Dedifferentiated amniotic fluid mesenchymal stem cell (primary cell): ENCODE measurements at regions not wholly inside any gene's neighbourhood (a gene's known extent, or its start where the extent isn't known, plus 50 kb on each side); places are given as distances from the start of the nearest gene placed in this dataset.

ENCODE experiments used
- DNase-seq: peaks from one replicate; pipeline ENCODE4 v3.0.0-alpha.2; 2016; ENCODE audit errors: extremely low spot score

DNA sequence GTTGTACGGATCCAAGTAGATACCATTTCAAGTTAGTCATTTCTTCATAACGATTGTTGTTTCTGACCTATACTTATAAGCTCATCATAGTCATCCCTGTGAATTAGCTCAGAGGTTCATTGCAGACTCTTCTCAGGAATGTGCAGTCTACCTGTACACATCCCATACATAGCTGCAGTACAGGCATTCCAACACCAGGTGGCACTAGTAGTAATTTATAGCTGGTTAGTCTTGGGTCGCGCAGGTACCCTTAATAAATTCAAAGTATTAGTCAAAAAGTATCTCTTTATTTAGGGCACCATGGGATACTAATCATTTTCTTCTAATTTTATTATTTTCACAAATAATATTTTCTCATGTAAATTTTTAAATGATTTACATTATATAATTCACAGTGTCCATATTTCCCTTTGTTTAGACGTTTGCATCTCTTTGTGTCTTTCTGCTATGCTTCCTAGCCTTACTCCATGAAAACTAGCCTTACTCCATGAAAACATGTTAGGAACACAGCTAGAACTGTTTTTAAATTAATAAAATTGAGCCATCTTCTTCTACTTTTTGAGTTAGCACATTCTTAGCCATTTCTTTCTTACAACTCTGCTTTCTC is 128.6 kb upstream of the FAM83B start:
- DNase-seq = no peak

GRCh38 chr6:54718541-54719023 is 128.0 kb upstream of the FAM83B start:
- DNase-seq = no peak

DNA sequence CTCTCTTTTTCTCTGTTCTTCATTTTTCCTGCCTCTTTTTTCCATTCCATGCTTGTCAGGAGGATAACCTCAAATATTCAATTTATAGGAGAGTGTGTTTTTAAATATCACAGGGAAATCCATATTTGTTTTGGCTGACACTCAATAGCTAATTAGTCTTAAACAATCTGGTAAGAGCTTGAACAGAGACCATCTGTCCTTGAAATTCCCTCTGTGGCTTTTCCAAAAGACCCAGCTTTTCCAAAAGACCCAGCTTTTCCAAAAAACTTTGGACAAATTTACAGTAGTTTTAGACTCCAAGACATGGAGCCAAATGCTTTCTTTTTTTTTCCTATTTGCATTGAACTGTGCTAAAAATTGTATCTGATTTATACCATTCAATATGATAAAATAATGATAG is 127.4 kb upstream of the FAM83B start:
- DNase-seq = no peak

DNA sequence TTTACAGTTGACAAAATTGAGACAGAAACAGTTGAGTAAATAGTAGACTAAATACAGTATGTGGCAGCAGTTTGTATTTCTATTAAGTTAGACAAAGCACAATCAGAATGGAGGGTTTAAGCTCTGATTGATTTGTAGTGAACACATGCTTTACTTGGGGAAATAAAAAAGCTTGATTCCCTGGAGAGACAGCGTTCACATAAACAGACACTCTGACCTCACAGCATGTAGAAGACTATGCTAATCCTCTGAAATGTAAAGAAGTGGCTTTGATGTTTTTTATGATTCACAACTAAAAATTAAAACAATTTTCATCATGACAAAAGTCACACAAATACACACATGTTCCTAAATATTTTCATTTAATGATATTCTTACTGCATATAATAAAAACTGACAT is 126.9 kb upstream of the FAM83B start:
- DNase-seq = no peak

GRCh38 chr6:54722328-54722727 is 124.2 kb upstream of the FAM83B start:
- DNase-seq = no peak

GRCh38 chr6:54729716-54730115 is 116.9 kb upstream of the FAM83B start:
- no peak for DNase-seq

DNA sequence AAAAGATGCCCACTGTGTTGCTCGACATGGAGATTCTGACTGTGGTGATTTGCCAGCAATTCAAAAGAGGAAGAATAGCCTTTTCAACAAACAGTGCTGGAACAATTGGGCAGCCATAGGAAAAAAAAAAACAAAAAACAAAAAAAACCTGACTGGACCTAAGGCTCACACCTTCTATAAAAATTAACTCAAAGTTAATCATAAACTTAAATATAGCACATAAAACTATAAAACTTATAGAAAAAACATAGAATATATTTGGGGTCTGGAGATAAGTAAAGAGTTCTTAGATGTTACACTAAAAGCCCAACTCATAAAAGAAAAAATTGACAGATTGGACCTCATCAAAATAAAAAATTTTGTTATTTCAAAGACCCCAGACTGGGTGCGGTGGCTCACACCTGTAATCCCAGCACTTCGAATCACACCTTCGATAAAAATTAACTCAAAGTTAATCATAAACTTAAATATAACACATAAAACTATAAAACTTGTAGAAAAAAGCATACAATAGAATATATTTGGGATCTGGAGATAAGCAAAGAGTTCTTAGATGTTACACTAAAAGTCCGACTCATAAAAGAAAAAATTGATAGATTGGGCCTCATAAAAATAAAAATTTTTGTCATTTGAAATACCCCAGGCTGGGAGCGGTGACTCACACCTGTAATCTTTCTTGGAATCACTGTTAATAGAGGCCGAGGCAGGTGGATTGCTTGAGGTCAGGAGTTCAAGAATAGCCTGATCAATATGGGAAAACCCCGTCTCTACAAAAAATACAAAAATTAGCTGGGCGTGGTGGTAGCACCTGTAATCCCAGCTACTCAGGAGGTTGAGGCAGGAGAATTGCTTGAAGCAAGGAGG is 115.6 kb upstream of the FAM83B start:
- DNase-seq = no peak

DNA sequence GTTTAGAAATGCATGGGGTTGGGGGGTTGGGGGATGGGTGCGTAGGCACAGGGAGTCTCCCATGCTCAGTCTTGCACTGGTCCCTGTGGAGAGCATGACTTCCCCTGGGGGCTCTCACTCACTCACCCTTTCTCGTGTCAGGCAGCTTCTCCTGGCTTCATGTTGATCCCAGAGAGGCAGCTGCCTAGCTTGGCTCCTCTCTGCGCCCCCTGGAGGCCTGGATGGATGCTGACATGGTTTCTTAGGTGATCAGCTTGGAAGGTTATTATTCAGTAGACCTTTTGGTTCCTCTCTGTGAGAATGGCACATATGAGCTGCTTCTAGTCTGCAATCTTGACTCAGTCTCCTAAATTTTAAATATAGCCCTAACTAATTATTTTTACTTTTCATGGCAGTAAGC is 109.3 kb upstream of the FAM83B start:
- no peak for DNase-seq

- DNase-seq = no peak
These were observed 98.6 kb upstream of the FAM83B start for GRCh38 chr6:54747955-54748354.

DNA sequence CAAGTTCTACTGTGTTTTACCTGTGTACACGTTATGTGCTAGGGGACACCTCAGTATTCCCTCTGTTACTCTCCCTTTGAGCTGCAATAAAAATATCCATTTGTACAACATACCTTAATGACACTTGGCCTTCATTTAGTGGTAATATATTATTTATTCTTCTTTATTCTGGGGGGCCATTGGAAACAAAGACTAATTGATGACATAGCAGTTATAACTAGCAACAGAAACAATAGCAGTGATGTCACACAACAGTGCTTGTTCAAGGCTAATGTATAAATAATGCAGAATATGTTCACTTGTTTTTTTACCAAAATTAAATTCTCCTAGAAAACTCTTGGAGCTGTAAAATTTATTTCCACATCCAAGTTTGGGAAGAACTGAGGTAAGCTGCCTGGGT is 92.2 kb upstream of the FAM83B start:
- no peak for DNase-seq

- DNase-seq = no peak
These were observed 88.2 kb upstream of the FAM83B start for GRCh38 chr6:54758340-54758739.

- no peak for DNase-seq
These were observed 78.1 kb upstream of the FAM83B start for GRCh38 chr6:54768494-54768893.

GRCh38 chr6:54770328-54770727 is 76.2 kb upstream of the FAM83B start:
- DNase-seq = no peak

DNA sequence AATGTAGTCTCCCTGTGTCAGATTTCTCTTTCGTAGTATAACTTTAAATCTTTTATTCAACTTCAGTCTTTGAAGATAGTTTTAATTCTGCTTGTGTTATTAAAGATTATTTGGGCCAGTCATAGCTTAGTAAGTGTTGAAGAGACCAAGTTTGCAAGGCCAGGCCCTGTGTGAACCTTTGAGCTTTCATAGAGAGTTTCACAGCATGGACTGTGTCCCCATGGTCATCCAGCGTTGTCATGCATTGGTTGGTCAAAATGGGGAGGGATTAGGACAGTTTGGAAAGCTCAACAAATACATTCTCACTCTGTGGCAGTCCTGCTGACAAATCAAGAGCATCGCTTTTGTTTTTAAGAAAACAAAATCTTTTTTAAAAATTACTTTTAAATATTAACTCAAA is 74.6 kb upstream of the FAM83B start:
- DNase-seq = no peak

GRCh38 chr6:54772610-54773009 is 74.0 kb upstream of the FAM83B start:
- DNase-seq = no peak

DNA sequence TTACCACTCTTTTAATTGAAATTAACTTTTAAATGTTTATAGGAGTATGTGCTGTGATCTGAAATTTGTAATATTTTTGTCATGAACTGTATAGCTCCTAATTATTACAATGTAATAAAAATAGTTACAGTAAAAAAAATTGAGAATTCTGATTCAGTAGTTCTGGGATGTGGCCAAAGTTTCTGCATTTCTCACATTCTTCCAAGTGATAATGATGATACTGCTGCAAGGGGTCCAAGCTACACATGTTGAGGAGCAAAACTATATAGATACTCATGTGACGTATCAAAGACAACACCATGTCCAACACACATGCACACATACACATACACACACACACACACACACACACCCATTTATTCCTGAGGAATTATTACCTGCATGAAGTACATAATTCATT is 71.0 kb upstream of the FAM83B start:
- DNase-seq = no peak

DNA sequence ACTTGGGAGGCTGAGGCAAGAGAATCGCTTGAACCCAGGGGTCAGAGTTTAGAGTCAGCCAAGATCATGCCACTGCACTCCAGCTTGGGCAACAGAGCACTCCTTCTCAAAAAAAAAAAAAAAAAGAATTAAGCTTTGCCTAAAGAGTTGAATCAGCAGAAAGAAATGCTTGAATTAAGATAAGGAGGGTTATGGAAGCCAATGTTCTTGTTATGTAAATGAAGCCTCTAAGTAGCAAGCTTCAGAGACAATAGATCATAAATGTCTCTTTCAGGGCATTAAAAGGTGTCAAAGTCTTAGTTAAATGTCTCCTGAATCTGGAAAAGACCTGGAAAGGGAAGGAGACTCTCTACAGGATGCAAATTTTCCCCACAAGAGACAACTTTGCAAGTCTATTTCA is 69.7 kb upstream of the FAM83B start:
- no peak for DNase-seq

GRCh38 chr6:54778731-54779130 is 67.8 kb upstream of the FAM83B start:
- DNase-seq = no peak

- DNase-seq = no peak
These were observed 62.6 kb upstream of the FAM83B start for GRCh38 chr6:54784011-54784410.

GRCh38 chr6:54786154-54786553 is 60.4 kb upstream of the FAM83B start:
- DNase-seq = no peak

DNA sequence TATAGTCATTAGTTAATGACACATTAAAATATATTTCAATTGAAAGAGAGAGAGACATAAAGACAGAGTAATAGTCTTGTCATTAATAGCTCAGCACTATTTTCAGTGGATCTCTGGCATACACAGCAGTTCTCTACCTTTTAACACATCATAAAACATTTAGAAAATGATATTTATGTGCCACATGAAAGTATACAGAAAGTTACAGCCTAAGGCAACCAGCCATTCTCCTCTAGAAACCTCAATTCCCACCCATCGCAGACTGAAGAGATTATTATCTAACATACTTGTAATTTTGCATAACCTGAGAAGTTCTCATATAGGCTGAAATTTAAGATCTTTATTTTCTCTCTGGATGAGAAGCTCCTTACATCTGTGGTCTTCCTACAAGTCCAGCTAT is 58.7 kb upstream of the FAM83B start:
- DNase-seq = no peak
